ENCODE measurements at regions not wholly inside any gene's neighbourhood (a gene's known extent, or its start where the extent isn't known, plus 50 kb on each side); places are given as distances from the start of the nearest gene placed in this dataset.

DNA sequence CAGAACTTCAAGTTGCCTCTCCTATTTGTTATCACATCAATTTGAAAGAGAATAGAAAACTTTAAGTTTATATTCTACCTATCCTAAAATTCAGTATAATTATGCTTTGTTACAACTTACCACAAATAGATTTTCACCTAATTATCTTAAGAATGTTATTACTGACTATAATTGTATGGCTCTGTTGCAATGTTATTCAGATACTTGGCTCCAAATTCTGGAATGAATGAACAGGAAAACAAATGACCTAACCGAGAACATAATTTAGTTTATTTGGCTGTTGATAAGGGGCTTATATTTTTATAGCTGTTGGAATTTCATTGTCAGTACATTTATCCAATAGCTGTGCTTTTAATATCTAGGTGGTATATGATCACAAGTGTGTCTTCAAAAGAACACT is 173.2 kb upstream of the GULP1 start:
- no peak for DNase-seq (ENCODE audit: low spot score)
- CTCF ChIA-PET = no interaction called here
- POLR2A ChIA-PET (ENCODE audit: low non-redundant PET) = no interaction called here
- BruUV-seq (replicated peaks) = no TSS peak
- Histone ChIP-seq H3K4me1 (ENCODE audit: insufficient read depth, low read length, poor library complexity, severe bottlenecking) (no peaks in the 10 kb centered on the region), H3K27ac (ENCODE audit: low read depth, low read length, poor library complexity, severe bottlenecking) (no peak overlapping the region), H3K9me3 (ENCODE audit: low read depth, low read length, poor library complexity, severe bottlenecking) (no peaks in the 10 kb centered on the region), H3K4me3 (ENCODE audit: low read depth, low read length, poor library complexity, severe bottlenecking) (no peak overlapping the region), H3K27me3 (replicated peaks; ENCODE audit: insufficient read depth, low read depth, low read length, poor library complexity) (no peaks in the 10 kb centered on the region), H3K36me3 (ENCODE audit: insufficient read depth, low read length, poor library complexity, severe bottlenecking) (no peaks in the 10 kb centered on the region)
- TF ChIP-seq, protein P1, sequence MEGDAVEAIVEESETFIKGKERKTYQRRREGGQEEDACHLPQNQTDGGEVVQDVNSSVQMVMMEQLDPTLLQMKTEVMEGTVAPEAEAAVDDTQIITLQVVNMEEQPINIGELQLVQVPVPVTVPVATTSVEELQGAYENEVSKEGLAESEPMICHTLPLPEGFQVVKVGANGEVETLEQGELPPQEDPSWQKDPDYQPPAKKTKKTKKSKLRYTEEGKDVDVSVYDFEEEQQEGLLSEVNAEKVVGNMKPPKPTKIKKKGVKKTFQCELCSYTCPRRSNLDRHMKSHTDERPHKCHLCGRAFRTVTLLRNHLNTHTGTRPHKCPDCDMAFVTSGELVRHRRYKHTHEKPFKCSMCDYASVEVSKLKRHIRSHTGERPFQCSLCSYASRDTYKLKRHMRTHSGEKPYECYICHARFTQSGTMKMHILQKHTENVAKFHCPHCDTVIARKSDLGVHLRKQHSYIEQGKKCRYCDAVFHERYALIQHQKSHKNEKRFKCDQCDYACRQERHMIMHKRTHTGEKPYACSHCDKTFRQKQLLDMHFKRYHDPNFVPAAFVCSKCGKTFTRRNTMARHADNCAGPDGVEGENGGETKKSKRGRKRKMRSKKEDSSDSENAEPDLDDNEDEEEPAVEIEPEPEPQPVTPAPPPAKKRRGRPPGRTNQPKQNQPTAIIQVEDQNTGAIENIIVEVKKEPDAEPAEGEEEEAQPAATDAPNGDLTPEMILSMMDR (conservative IDR thresholded peaks at IDR 0.05; ENCODE audit: low read depth, low read length) = no peak
- no peak for TF ChIP-seq EZH2 (IDR thresholded peaks at IDR 0.05; ENCODE audit: borderline replicate concordance, low read depth, low read length, poor library complexity, severe bottlenecking)
- intact Hi-C loops (cut with micrococcal nuclease; ENCODE audit: unreplicated experiment) = no loop called here

GRCh38 chr2:188119112-188119838 is 172.4 kb upstream of the GULP1 start:
- intact Hi-C loops (cut with micrococcal nuclease; ENCODE audit: unreplicated experiment) = no loop called here
- TF ChIP-seq, protein P1 (conservative IDR thresholded peaks at IDR 0.05; ENCODE audit: low read depth, low read length) = no peak
- no peaks in the 10 kb centered on the region for H3K27me3 ChIP-seq (replicated peaks; ENCODE audit: insufficient read depth, low read depth, low read length, poor library complexity)
- no peaks in the 10 kb centered on the region for H3K4me1 ChIP-seq (ENCODE audit: insufficient read depth, low read length, poor library complexity, severe bottlenecking)
- no peaks in the 10 kb centered on the region for H3K36me3 ChIP-seq (ENCODE audit: insufficient read depth, low read length, poor library complexity, severe bottlenecking)
- BruUV-seq (replicated peaks) = no TSS peak
- H3K27ac ChIP-seq (ENCODE audit: low read depth, low read length, poor library complexity, severe bottlenecking) = no peak overlapping the region
- H3K9me3 ChIP-seq (ENCODE audit: low read depth, low read length, poor library complexity, severe bottlenecking) = no peaks in the 10 kb centered on the region
- ChIA-PET POLR2A (ENCODE audit: low non-redundant PET) (no interaction called here), CTCF (no interaction called here)
- no peak overlapping the region for H3K4me3 ChIP-seq (ENCODE audit: low read depth, low read length, poor library complexity, severe bottlenecking)
- peak; percentile 4 for DNase-seq (ENCODE audit: low spot score)

DNA sequence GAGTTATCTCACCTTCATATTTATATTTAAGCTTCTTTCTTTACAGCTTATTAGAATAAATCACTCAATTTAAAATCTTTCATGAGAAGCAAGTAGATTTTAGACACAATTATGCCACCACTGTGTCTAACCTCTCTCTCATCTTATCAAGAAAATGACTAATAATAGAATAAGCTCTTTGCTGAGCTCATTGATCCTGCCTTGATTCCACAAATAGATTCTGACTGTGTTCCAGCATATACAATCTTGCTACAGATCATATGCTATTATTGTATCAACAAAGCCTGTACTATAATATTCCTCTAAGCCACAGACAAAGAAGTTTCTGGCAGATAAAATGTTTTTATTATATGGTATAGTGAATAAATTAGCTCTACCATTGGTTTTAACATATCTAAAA is 168.7 kb upstream of the GULP1 start:
- intact Hi-C loops (cut with micrococcal nuclease; ENCODE audit: unreplicated experiment) = no loop called here
- no peaks in the 10 kb centered on the region for H3K9me3 ChIP-seq (ENCODE audit: low read depth, low read length, poor library complexity, severe bottlenecking)
- TF ChIP-seq, protein P1 (conservative IDR thresholded peaks at IDR 0.05; ENCODE audit: low read depth, low read length) = no peak
- no peak for TF ChIP-seq EZH2 (IDR thresholded peaks at IDR 0.05; ENCODE audit: borderline replicate concordance, low read depth, low read length, poor library complexity, severe bottlenecking)
- no peak overlapping the region for H3K27ac ChIP-seq (ENCODE audit: low read depth, low read length, poor library complexity, severe bottlenecking)
- BruUV-seq (replicated peaks) = no TSS peak
- H3K4me3 ChIP-seq (ENCODE audit: low read depth, low read length, poor library complexity, severe bottlenecking) = no peak overlapping the region
- DNase-seq (ENCODE audit: low spot score) = no peak
- ChIA-PET CTCF (no interaction called here), POLR2A (ENCODE audit: low non-redundant PET) (no interaction called here)
- H3K36me3 ChIP-seq (ENCODE audit: insufficient read depth, low read length, poor library complexity, severe bottlenecking) = no peaks in the 10 kb centered on the region
- no peaks in the 10 kb centered on the region for H3K4me1 ChIP-seq (ENCODE audit: insufficient read depth, low read length, poor library complexity, severe bottlenecking)
- H3K27me3 ChIP-seq (replicated peaks; ENCODE audit: insufficient read depth, low read depth, low read length, poor library complexity) = no peaks in the 10 kb centered on the region

Measured in A673 (cell line).